H9 (cell line): ENCODE measurements at regions not wholly inside any gene's neighbourhood (a gene's known extent, or its start where the extent isn't known, plus 50 kb on each side); places are given as distances from the start of the nearest gene placed in this dataset.

ENCODE experiments used
- DNase-seq: peaks from one replicate; pipeline ENCODE4 v3.0.0-alpha.2; 2017
- H2AFZ ChIP-seq: one replicate; pipeline ENCODE4 v1.6.1; 2013; ENCODE audit warnings: mild to moderate bottlenecking, low read length, control low read depth, moderate library complexity
- H2AK5ac ChIP-seq: 2 replicates; pipeline ENCODE4 v1.6.1; 2013; ENCODE audit warnings: low read length, control low read depth, mixed read lengths; ENCODE audit not compliant: insufficient read length
- H2BK120ac ChIP-seq: one replicate; pipeline ENCODE4 v1.6.1; 2013; ENCODE audit warnings: low read depth, mild to moderate bottlenecking, low read length, control low read depth, inconsistent platforms; ENCODE audit not compliant: poor library complexity, severe bottlenecking
- H2BK12ac ChIP-seq: 2 replicates; pipeline ENCODE4 v1.6.1; 2013; ENCODE audit warnings: low read length, control low read depth, mixed read lengths, low read depth; ENCODE audit not compliant: insufficient read length
- H2BK15ac ChIP-seq: 2 replicates; pipeline ENCODE4 v1.6.1; 2013; ENCODE audit warnings: low read depth, low read length, control low read depth
- H2BK20ac ChIP-seq: one replicate; pipeline ENCODE4 v1.6.1; 2013; ENCODE audit warnings: low read depth, mild to moderate bottlenecking, low read length, control low read depth, inconsistent platforms; ENCODE audit not compliant: poor library complexity, severe bottlenecking
- H2BK5ac ChIP-seq: 2 replicates; pipeline ENCODE4 v1.6.1; 2013; ENCODE audit warnings: low read length, control low read depth, mixed read lengths; ENCODE audit not compliant: insufficient read length
- H3K14ac ChIP-seq: 2 replicates; pipeline ENCODE4 v1.6.1; 2013; ENCODE audit warnings: low read length, control low read depth; ENCODE audit not compliant: insufficient read depth
- H3K18ac ChIP-seq: 2 replicates; pipeline ENCODE4 v1.6.1; 2013; ENCODE audit warnings: low read depth, mild to moderate bottlenecking, mixed read lengths, low read length, control low read depth; ENCODE audit not compliant: insufficient read length
- H3K23ac ChIP-seq: 2 replicates; pipeline ENCODE4 v1.6.1; 2013; ENCODE audit warnings: low read length, control low read depth, mixed read lengths, low read depth; ENCODE audit not compliant: insufficient read length
- H3K23me2 ChIP-seq: 2 replicates; pipeline ENCODE4 v1.6.1; 2013; ENCODE audit warnings: low read depth, mild to moderate bottlenecking, mixed read lengths, low read length, control low read depth; ENCODE audit not compliant: insufficient read length, poor library complexity, severe bottlenecking
- H3K27ac ChIP-seq: 2 replicates; pipeline ENCODE4 v1.5.1; 2013; ENCODE audit warnings: low read length, control low read depth, mixed read lengths, low read depth; ENCODE audit not compliant: insufficient read length
- H3K27me3 ChIP-seq: 2 replicates; pipeline ENCODE4 v1.6.1; 2013; ENCODE audit warnings: low read length, control low read depth, inconsistent platforms; ENCODE audit not compliant: insufficient read depth
- H3K4ac ChIP-seq: 2 replicates; pipeline ENCODE4 v1.6.1; 2013; ENCODE audit warnings: low read depth, mild to moderate bottlenecking, control low read depth, inconsistent platforms, low read length, moderate library complexity
- H3K4me1 ChIP-seq: 2 replicates; pipeline ENCODE4 v1.6.1; 2013; ENCODE audit warnings: low read length, control low read depth, inconsistent platforms; ENCODE audit not compliant: insufficient read depth
- H3K4me2 ChIP-seq: 2 replicates; pipeline ENCODE4 v1.6.1; 2013; ENCODE audit warnings: low read length, control low read depth, mixed read lengths; ENCODE audit not compliant: insufficient read length, insufficient read depth
- H3K56ac ChIP-seq: 2 replicates; pipeline ENCODE4 v1.6.1; 2013; ENCODE audit warnings: low read depth, mild to moderate bottlenecking, mixed read lengths, low read length, control low read depth; ENCODE audit not compliant: insufficient read length
- H3K79me1 ChIP-seq: 2 replicates; pipeline ENCODE4 v1.6.1; 2013; ENCODE audit warnings: low read depth, mild to moderate bottlenecking, moderate library complexity, low read length, control low read depth, inconsistent platforms; ENCODE audit not compliant: insufficient read depth, poor library complexity, severe bottlenecking
- H3K79me2 ChIP-seq: 2 replicates; pipeline ENCODE4 v1.6.1; 2013; ENCODE audit warnings: low read length, control low read depth, inconsistent platforms; ENCODE audit not compliant: insufficient read depth
- H3K9ac ChIP-seq: 2 replicates; pipeline ENCODE4 v1.6.1; 2013; ENCODE audit warnings: low read length, control low read depth, mixed read lengths; ENCODE audit not compliant: insufficient read length; ENCODE audit errors: extremely low read depth
- H3K9me3 ChIP-seq: one replicate; pipeline ENCODE4 v1.6.1; 2013; ENCODE audit warnings: low read depth, low read length, inconsistent platforms; ENCODE audit not compliant: control insufficient read depth
- H3T11ph ChIP-seq: one replicate; pipeline ENCODE4 v1.6.1; 2013; ENCODE audit warnings: mild to moderate bottlenecking, low read length, control low read depth, inconsistent platforms
- H4K20me1 ChIP-seq: one replicate; pipeline ENCODE4 v1.6.1; 2013; ENCODE audit not compliant: control insufficient read depth, insufficient read length, insufficient read depth
- H4K5ac ChIP-seq: 2 replicates; pipeline ENCODE4 v1.6.1; 2013; ENCODE audit warnings: low read depth, mild to moderate bottlenecking, mixed read lengths, low read length, control low read depth; ENCODE audit not compliant: insufficient read length
- H4K8ac ChIP-seq: replicated peaks from 2 replicates; pipeline ENCODE4 v1.6.1; 2013; ENCODE audit warnings: low read length, control low read depth, mixed read lengths, low read depth; ENCODE audit not compliant: insufficient read length
- H4K91ac ChIP-seq: 2 replicates; pipeline ENCODE4 v1.6.1; 2013; ENCODE audit warnings: low read depth, mild to moderate bottlenecking, moderate library complexity, mixed read lengths, low read length, control low read depth; ENCODE audit not compliant: insufficient read length
- H3K27ac Mint-ChIP-seq, 3 experiments: 2 replicates in 2 of 3; 3 replicates in 1 of 3; pipeline ENCODE4 v1.8.0; 2020 to 2021; ENCODE audit warnings: mixed read lengths in 3 of 3, mild to moderate bottlenecking in 1 of 3, moderate library complexity in 1 of 3
- H3K27me3 Mint-ChIP-seq: 2 replicates; pipeline ENCODE4 v1.8.0; 2021; ENCODE audit warnings: low read depth, mild to moderate bottlenecking, moderate library complexity, mixed read lengths
- H3K36me3 Mint-ChIP-seq, 3 experiments: 2 replicates in 2 of 3; 3 replicates in 1 of 3; pipeline ENCODE4 v1.8.0; 2020 to 2021; ENCODE audit warnings: low read depth in 3 of 3, mixed read lengths in 3 of 3; ENCODE audit not compliant: insufficient read depth in 1 of 3
- H3K4me1 Mint-ChIP-seq, 2 experiments: 2 replicates each; pipeline ENCODE4 v1.8.0; 2020; ENCODE audit warnings: mixed read lengths in 2 of 2
- H3K4me3 Mint-ChIP-seq, 2 experiments: 2 replicates in 1 of 2; 3 replicates in 1 of 2; pipeline ENCODE4 v1.8.0; 2020 to 2021; ENCODE audit warnings: mild to moderate bottlenecking in 2 of 2, mixed read lengths in 2 of 2, moderate library complexity in 1 of 2
- H3K9me3 Mint-ChIP-seq, 2 experiments: 2 replicates in 1 of 2; 3 replicates in 1 of 2; pipeline ENCODE4 v1.8.0; 2020; ENCODE audit warnings: mild to moderate bottlenecking in 2 of 2, mixed read lengths in 2 of 2, moderate library complexity in 1 of 2
- CTCF ChIP-seq: fragments of 200-600 bp; sonication (generic); conservative IDR thresholded peaks from 3 replicates; pipeline ENCODE4 v1.8.0; 2021; ENCODE audit warnings: antibody characterized with exemption, mild to moderate bottlenecking
- WGBS: extraction: QIAGEN DNeasy Blood & Tissue Kit; methylation state at CpG from one replicate; pipeline ENCODE4 v1.1.7; 2013; ENCODE audit warnings: missing lambda C conversion rate, low lambda C conversion rate, mixed read lengths; ENCODE audit not compliant: insufficient read length; ENCODE audit errors: extremely low coverage; 5-methylcytosine and 5-hydroxymethylcytosine counted together

DNA sequence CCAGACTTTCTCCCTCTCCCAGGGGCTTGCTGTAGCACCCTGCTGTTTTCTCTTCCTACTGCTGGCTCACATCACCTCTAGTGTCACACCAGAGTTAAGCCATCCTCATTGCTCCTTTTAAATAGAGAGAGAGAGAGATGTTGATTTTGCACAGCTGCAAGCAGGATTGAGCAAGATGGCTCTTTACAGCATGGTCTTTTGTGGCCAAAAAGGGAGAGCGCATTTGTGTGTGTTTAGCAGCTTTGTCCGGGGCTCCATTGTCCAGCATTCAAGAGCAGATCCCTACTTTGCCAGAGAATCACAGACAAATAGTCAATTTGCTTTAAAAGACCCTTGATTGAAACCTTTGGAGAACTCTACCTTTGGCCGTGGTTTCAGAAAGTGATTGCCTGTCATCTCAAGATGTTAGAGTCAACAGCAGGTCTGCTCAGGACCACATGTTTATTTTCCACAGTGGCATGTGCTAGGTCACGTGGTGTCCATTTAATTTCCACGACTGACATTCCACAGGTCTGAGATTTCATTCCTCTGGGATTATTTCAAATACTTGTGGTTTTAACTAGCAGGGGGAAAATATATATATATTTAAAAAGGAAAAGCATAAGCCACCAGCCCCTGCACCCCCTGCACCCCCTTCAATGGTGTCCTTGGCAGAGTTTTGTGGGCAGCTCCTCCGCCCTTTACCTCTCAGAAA lies 359.9 kb upstream of the SLC14A2 start:
- no peak for DNase-seq

More for the DNA sequence above, 359.9 kb upstream of the SLC14A2 start:
- Histone ChIP-seq H3K18ac (no peak overlapping the region), H3K9me3 (no peaks in the 10 kb centered on the region), H3K14ac (no peak overlapping the region), H3K27ac (no peak overlapping the region), H2AFZ (no peak overlapping the region), H3K9ac (no peak overlapping the region), H4K91ac (no peak overlapping the region), H2BK15ac (no peak overlapping the region), H2BK5ac (no peak overlapping the region), H3K4me2 (no peak overlapping the region), H3K27me3 (no peaks in the 10 kb centered on the region), H3K23me2 (no peaks in the 10 kb centered on the region), H4K8ac (no peak overlapping the region), H4K5ac (no peak overlapping the region), H3K4ac (no peak overlapping the region), H3K79me2 (no peaks in the 10 kb centered on the region), H3T11ph (no peak overlapping the region), H3K79me1 (no peaks in the 10 kb centered on the region), H2BK12ac (no peak overlapping the region), H2BK120ac (no peak overlapping the region), H3K23ac (no peak overlapping the region), H2AK5ac (no peak overlapping the region), H3K4me1 (no peaks in the 10 kb centered on the region), H4K20me1 (no peaks in the 10 kb centered on the region), H3K56ac (no peak overlapping the region), H2BK20ac (no peak overlapping the region)
- Mint-ChIP-seq H3K27ac (no peak overlapping the region), H3K4me3 (no peak overlapping the region), H3K36me3 (no peaks in the 10 kb centered on the region), H3K27me3 (no peaks in the 10 kb centered on the region), H3K4me1 (peaks cover 7 to 9% of the 10 kb centered on the region in 2 experiments), H3K9me3 (no peaks in the 10 kb centered on the region; a peak in 1 of 5 replicates)
- no CpG with 5 or more reads among the region's 6 CpGs for WGBS
- TF ChIP-seq CTCF: no peak
